PC-9 (cell line): ENCODE measurements at regions not wholly inside any gene's neighbourhood (a gene's known extent, or its start where the extent isn't known, plus 50 kb on each side); places are given as distances from the start of the nearest gene placed in this dataset.

Experiments
- BruUV-seq: library from RNA; stranded (reverse); fragments of 400-500 nt; replicated peaks from 2 replicates; lab custom pipeline; 2021; lab: Mats Ljungman, UMichigan
- CTCF ChIA-PET: fragments of 300-600 bp; sonication (Branson Sonifier 250); formaldehyde crosslinking; loops from one replicate; lab custom pipeline; 2022; ENCODE audit warnings: antibody characterized with exemption; lab: Charles Lee
- POLR2A ChIA-PET: fragments of 300-600 bp; sonication (Branson Sonifier 250); formaldehyde crosslinking; loops from one replicate; lab custom pipeline; 2022; ENCODE audit warnings: antibody characterized with exemption; ENCODE audit not compliant: unreplicated experiment; lab: Charles Lee
- DNase-seq, 2 experiments: peaks; one replicate each; pipeline versions ENCODE4 v3.0.0 to v3.0.0-alpha.2; 2015 to 2022; ENCODE audit warnings: mixed read lengths in 1 of 2
- H2AFZ ChIP-seq: fragments of 200-600 bp; sonication (generic); 2 replicates; pipeline ENCODE4 v1.8.1; 2017; ENCODE audit warnings: antibody characterized with exemption
- H3F3A ChIP-seq: fragments of 200-600 bp; sonication (generic); 2 replicates; pipeline ENCODE4 v1.8.1; 2017; ENCODE audit warnings: antibody characterized with exemption, mild to moderate bottlenecking, low read depth; ENCODE audit not compliant: insufficient read depth
- H3K27ac ChIP-seq: fragments of 200-600 bp; sonication (generic); 2 replicates; pipeline ENCODE4 v1.6.1; 2016; ENCODE audit warnings: mixed run types
- H3K27me3 ChIP-seq: fragments of 200-600 bp; sonication (generic); 2 replicates; pipeline ENCODE4 v1.6.1; 2016; ENCODE audit warnings: low read depth, mixed run types; ENCODE audit not compliant: insufficient read depth
- H3K36me3 ChIP-seq: fragments of 200-600 bp; sonication (generic); 2 replicates; pipeline ENCODE4 v1.6.1; 2016; ENCODE audit warnings: low read depth, mixed run types
- H3K4me1 ChIP-seq: fragments of 200-600 bp; sonication (generic); replicated peaks from 2 replicates; pipeline ENCODE4 v1.6.1; 2016; ENCODE audit warnings: mixed run types; ENCODE audit not compliant: insufficient read depth
- H3K4me2 ChIP-seq: fragments of 200-600 bp; sonication (generic); 2 replicates; pipeline ENCODE4 v1.6.1; 2017; ENCODE audit warnings: mixed run types
- H3K4me3 ChIP-seq: fragments of 200-600 bp; sonication (generic); 2 replicates; pipeline ENCODE4 v1.6.1; 2016; ENCODE audit warnings: mixed run types
- H3K79me2 ChIP-seq: fragments of 200-600 bp; sonication (generic); 2 replicates; pipeline ENCODE4 v1.6.1; 2017; ENCODE audit warnings: low read depth, mixed run types
- H3K9me2 ChIP-seq: fragments of 200-600 bp; sonication (generic); 2 replicates; pipeline ENCODE4 v1.8.1; 2017; ENCODE audit warnings: mild to moderate bottlenecking; ENCODE audit not compliant: insufficient read depth
- H3K9me3 ChIP-seq: fragments of 200-600 bp; sonication (generic); 2 replicates; pipeline ENCODE4 v1.8.1; 2016; ENCODE audit warnings: low read depth; ENCODE audit not compliant: insufficient read depth
- H4K20me1 ChIP-seq: fragments of 200-600 bp; sonication (generic); 2 replicates; pipeline ENCODE4 v1.8.1; 2017; ENCODE audit not compliant: insufficient read depth
- EZH2 ChIP-seq: fragments of 200-600 bp; sonication (generic); IDR thresholded peaks from 2 replicates; pipeline ENCODE4 v1.8.0; 2017; ENCODE audit warnings: antibody characterized with exemption, low read depth
- intact Hi-C: fragments of 100-400 bp; cut with micrococcal nuclease; formaldehyde crosslinking; loops from one replicate; pipeline ENCODE4 v1.10.0; 2022; ENCODE audit not compliant: unreplicated experiment
- TF ChIP-seq, protein P1 (sequence below): fragments of 200-600 bp; sonication (generic); conservative IDR thresholded peaks from 2 replicates; pipeline ENCODE4 v1.6.1; 2017; ENCODE audit warnings: mixed run types, antibody characterized with exemption, mild to moderate bottlenecking, moderate library complexity

DNA sequence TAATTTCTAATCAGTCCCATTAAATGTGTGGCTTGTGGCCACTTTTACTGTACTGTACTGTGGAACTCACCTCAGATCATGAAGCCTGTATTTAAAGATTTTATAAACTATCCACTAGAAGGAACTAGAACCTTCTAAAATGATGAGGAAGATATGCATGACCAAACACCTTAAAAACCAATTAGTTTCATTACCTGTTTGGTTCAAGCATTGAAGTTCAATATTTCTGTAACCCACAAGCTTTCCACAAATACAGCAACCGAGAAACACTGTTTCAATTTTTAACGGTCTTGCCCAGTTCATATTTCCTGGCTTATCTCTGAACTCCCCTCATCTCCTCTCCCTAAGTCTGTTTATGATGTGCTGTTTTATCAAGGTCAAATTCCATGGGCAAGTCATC is 264.3 kb upstream of the PLD5 start:
- no peak overlapping the region for H3K4me3 ChIP-seq
- no peaks in the 10 kb centered on the region for H3K4me1 ChIP-seq
- H3K36me3 ChIP-seq, result no peaks in the 10 kb centered on the region
- intact Hi-C loops, result no loop called here
- no peaks in the 10 kb centered on the region for H3K9me3 ChIP-seq
- H3K4me2 ChIP-seq, result no peak overlapping the region
- ChIA-PET CTCF (no interaction called here), POLR2A (no interaction called here)
- no peaks in the 10 kb centered on the region for H3K79me2 ChIP-seq
- no peaks in the 10 kb centered on the region for H4K20me1 ChIP-seq
- no peak for DNase-seq
- peaks cover 33% of the 10 kb centered on the region for H3K27me3 ChIP-seq
- H3F3A ChIP-seq, result no peaks in the 10 kb centered on the region
- no peaks in the 10 kb centered on the region for H3K9me2 ChIP-seq
- no TSS peak for BruUV-seq
- no peak overlapping the region for H3K27ac ChIP-seq
- no peak overlapping the region for H2AFZ ChIP-seq
- TF ChIP-seq, protein P1, sequence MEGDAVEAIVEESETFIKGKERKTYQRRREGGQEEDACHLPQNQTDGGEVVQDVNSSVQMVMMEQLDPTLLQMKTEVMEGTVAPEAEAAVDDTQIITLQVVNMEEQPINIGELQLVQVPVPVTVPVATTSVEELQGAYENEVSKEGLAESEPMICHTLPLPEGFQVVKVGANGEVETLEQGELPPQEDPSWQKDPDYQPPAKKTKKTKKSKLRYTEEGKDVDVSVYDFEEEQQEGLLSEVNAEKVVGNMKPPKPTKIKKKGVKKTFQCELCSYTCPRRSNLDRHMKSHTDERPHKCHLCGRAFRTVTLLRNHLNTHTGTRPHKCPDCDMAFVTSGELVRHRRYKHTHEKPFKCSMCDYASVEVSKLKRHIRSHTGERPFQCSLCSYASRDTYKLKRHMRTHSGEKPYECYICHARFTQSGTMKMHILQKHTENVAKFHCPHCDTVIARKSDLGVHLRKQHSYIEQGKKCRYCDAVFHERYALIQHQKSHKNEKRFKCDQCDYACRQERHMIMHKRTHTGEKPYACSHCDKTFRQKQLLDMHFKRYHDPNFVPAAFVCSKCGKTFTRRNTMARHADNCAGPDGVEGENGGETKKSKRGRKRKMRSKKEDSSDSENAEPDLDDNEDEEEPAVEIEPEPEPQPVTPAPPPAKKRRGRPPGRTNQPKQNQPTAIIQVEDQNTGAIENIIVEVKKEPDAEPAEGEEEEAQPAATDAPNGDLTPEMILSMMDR, result no peak
- TF ChIP-seq EZH2, result no peak

DNA sequence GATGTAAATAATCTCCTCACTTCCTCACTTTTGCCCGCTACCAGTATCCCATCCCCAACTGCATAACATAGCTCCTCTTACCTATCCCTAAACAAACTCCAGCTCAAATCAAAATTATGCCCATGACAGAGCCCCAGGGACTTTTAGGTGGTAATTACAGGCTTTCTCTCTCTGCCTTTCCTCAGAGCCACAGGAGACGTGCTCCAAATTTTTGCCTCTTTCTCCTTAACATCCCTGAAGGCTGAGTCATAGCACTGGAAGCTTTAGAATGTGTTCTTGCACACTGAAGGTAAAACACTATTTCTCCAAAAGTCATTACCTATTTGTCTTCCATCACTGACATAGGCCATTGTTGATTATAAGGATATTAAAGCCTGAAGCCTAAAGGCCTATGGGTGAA is 263.5 kb upstream of the PLD5 start:
- H2AFZ ChIP-seq, result no peak overlapping the region
- no peaks in the 10 kb centered on the region for H3K36me3 ChIP-seq
- H3K9me2 ChIP-seq, result no peaks in the 10 kb centered on the region
- no peaks in the 10 kb centered on the region for H3F3A ChIP-seq
- no peak for DNase-seq
- H3K27ac ChIP-seq, result no peak overlapping the region
- no TSS peak for BruUV-seq
- no peaks in the 10 kb centered on the region for H3K4me1 ChIP-seq
- H3K9me3 ChIP-seq, result no peaks in the 10 kb centered on the region
- intact Hi-C loops, result no loop called here
- no peak overlapping the region for H3K4me3 ChIP-seq
- H4K20me1 ChIP-seq, result no peaks in the 10 kb centered on the region
- ChIA-PET POLR2A (no interaction called here), CTCF (no interaction called here)
- peaks cover 41% of the 10 kb centered on the region for H3K27me3 ChIP-seq
- H3K4me2 ChIP-seq, result no peak overlapping the region
- TF ChIP-seq, protein P1, result no peak
- no peak for TF ChIP-seq EZH2
- H3K79me2 ChIP-seq, result no peaks in the 10 kb centered on the region

DNA sequence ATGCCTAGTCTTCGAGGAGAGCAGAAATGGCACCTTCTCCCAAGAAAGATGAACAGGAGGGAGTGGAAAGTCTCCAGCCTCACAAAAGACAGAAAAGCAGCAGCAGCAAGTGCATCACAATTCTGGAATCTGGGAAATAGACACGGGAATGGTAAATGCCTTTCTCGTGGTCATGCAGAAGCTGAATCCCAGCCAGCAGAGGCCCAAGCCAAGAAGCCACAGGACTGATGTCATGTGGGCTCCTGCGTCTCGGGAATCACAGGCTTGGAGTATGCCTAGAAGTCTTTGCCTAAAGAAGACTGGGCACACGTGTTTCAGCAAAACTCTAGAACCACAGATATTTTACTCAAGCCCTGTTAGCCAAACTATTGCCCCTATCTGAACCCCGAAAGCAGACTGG is 260.3 kb upstream of the PLD5 start:
- Histone ChIP-seq H4K20me1 (no peaks in the 10 kb centered on the region), H3K27me3 (peaks cover 50% of the 10 kb centered on the region), H3K79me2 (no peaks in the 10 kb centered on the region), H3K9me2 (no peaks in the 10 kb centered on the region), H2AFZ (no peak overlapping the region), H3K27ac (no peak overlapping the region), H3K36me3 (no peaks in the 10 kb centered on the region), H3F3A (no peaks in the 10 kb centered on the region), H3K4me3 (no peak overlapping the region), H3K4me1 (no peaks in the 10 kb centered on the region), H3K9me3 (no peaks in the 10 kb centered on the region), H3K4me2 (no peak overlapping the region)
- intact Hi-C loops, result no loop called here
- no TSS peak for BruUV-seq
- ChIA-PET CTCF (no interaction called here), POLR2A (no interaction called here)
- no peak for TF ChIP-seq EZH2
- TF ChIP-seq, protein P1, result no peak
- DNase-seq, result no peak
